Osteoblast (primary cell): ENCODE measurements at regions not wholly inside any gene's neighbourhood (a gene's known extent, or its start where the extent isn't known, plus 50 kb on each side); places are given as distances from the start of the nearest gene placed in this dataset.

Experiments
- DNase-seq: peaks from one replicate; pipeline ENCODE4 v3.0.0; 2011; ENCODE audit warnings: low spot score, mixed read lengths; ENCODE audit not compliant: insufficient read length; ENCODE audit errors: missing footprints
- H2AFZ ChIP-seq: 2 replicates; pipeline ENCODE4 v1.6.0; 2011; ENCODE audit warnings: mild to moderate bottlenecking, low read length
- H3K27ac ChIP-seq: 2 replicates; pipeline ENCODE4 v1.5.1; 2011; ENCODE audit warnings: mild to moderate bottlenecking, low read depth, low read length, moderate library complexity
- H3K27me3 ChIP-seq: 2 replicates; pipeline ENCODE4 v1.6.0; 2012; ENCODE audit warnings: mild to moderate bottlenecking, control low read depth, inconsistent platforms, low read length, moderate library complexity; ENCODE audit not compliant: insufficient read depth
- H3K36me3 ChIP-seq: 2 replicates; pipeline ENCODE4 v1.5.1; 2011; ENCODE audit warnings: mild to moderate bottlenecking, low read length, control low read depth, moderate library complexity; ENCODE audit not compliant: insufficient read depth
- H3K4me1 ChIP-seq: 2 replicates; pipeline ENCODE4 v1.5.1; 2011; ENCODE audit warnings: mild to moderate bottlenecking, low read length, control low read depth, moderate library complexity; ENCODE audit not compliant: insufficient read depth
- H3K4me2 ChIP-seq: 2 replicates; pipeline ENCODE4 v1.6.0; 2011; ENCODE audit warnings: mild to moderate bottlenecking, low read length; ENCODE audit not compliant: insufficient read depth
- H3K4me3 ChIP-seq: fragments of 200-600 bp; sonication (generic); 3 replicates; pipeline ENCODE4 v1.5.1; 2012; ENCODE audit warnings: mild to moderate bottlenecking, low read length, inconsistent platforms; ENCODE audit not compliant: insufficient read depth
- H3K79me2 ChIP-seq: 2 replicates; pipeline ENCODE4 v1.6.0; 2012; ENCODE audit warnings: mild to moderate bottlenecking, low read length, control low read depth, inconsistent platforms; ENCODE audit not compliant: insufficient read depth
- H3K9me3 ChIP-seq: 2 replicates; pipeline ENCODE4 v1.5.1; 2011; ENCODE audit warnings: low read depth, low read length, control low read depth
- H4K20me1 ChIP-seq: 2 replicates; pipeline ENCODE4 v1.6.0; 2012; ENCODE audit warnings: mild to moderate bottlenecking, low read length, control low read depth; ENCODE audit not compliant: insufficient read depth
- TF ChIP-seq, protein P1 (sequence below): IDR thresholded peaks from 2 replicates; pipeline ENCODE4 v1.5.1; 2011; ENCODE audit warnings: mild to moderate bottlenecking, low read depth, low read length, moderate library complexity; ENCODE audit errors: extremely low read depth

DNA sequence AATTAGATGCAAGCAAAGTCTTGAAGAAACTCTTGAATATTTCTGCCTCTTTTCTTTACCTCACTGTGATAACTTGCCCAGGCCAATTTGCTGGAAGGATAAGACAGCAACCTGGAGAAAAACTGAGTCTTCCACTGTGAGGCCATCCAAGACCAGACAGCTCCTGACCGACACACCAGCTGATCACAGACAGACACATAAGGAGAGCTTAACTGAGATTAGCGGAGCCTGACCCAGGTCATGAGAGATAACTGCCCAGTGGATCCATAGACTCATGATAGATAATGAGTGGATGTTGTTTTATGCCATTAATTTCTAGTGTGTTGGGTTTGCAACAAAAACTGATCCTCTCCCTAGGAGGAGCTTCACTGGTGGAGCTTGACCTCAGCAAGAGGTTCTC is 64.4 kb upstream of the NOX3 start:
- Histone ChIP-seq H3K4me1 (peaks cover 10% of the 10 kb centered on the region), H4K20me1 (no peaks in the 10 kb centered on the region), H2AFZ (no peak overlapping the region), H3K36me3 (no peaks in the 10 kb centered on the region), H3K4me2 (no peak overlapping the region), H3K4me3 (no peak overlapping the region), H3K27ac (no peak overlapping the region), H3K27me3 (no peaks in the 10 kb centered on the region), H3K9me3 (no peaks in the 10 kb centered on the region), H3K79me2 (no peaks in the 10 kb centered on the region)
- DNase-seq = no peak
- TF ChIP-seq, protein P1, sequence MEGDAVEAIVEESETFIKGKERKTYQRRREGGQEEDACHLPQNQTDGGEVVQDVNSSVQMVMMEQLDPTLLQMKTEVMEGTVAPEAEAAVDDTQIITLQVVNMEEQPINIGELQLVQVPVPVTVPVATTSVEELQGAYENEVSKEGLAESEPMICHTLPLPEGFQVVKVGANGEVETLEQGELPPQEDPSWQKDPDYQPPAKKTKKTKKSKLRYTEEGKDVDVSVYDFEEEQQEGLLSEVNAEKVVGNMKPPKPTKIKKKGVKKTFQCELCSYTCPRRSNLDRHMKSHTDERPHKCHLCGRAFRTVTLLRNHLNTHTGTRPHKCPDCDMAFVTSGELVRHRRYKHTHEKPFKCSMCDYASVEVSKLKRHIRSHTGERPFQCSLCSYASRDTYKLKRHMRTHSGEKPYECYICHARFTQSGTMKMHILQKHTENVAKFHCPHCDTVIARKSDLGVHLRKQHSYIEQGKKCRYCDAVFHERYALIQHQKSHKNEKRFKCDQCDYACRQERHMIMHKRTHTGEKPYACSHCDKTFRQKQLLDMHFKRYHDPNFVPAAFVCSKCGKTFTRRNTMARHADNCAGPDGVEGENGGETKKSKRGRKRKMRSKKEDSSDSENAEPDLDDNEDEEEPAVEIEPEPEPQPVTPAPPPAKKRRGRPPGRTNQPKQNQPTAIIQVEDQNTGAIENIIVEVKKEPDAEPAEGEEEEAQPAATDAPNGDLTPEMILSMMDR = no peak

DNA sequence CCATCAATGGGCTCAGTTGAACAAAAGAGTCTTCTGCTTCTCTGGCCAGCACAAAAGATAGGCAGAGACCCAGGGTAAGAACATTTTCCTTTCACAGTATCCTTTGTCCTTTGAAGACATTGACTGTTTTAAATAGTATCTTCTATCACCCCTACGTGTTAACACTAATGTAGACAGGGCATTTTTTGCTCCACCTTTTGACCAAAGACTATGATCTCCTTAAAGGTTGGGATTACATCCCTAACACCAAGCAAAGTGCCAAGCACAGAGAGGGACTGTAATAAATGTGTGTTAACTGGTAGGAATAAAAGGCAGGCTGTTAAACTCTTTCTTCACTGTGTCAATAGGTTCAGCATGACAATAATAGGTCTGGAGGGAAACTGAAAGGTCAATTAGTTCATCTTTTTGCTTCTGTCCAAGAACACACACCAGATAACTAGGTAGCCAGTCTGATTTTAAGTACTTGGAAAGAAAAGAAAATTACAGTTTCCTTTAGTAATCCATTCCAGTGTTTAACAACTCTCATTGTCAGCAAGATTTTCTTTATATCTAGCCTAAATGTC is 63.6 kb upstream of the NOX3 start:
- H3K4me1 ChIP-seq = peaks cover 8% of the 10 kb centered on the region
- H2AFZ ChIP-seq = no peak overlapping the region
- no peak for DNase-seq
- H3K79me2 ChIP-seq = no peaks in the 10 kb centered on the region
- no peak overlapping the region for H3K4me3 ChIP-seq
- TF ChIP-seq, protein P1 = no peak
- H3K4me2 ChIP-seq = no peak overlapping the region
- H3K27me3 ChIP-seq = no peaks in the 10 kb centered on the region
- no peaks in the 10 kb centered on the region for H3K9me3 ChIP-seq
- no peaks in the 10 kb centered on the region for H4K20me1 ChIP-seq
- no peaks in the 10 kb centered on the region for H3K36me3 ChIP-seq
- H3K27ac ChIP-seq = no peak overlapping the region

DNA sequence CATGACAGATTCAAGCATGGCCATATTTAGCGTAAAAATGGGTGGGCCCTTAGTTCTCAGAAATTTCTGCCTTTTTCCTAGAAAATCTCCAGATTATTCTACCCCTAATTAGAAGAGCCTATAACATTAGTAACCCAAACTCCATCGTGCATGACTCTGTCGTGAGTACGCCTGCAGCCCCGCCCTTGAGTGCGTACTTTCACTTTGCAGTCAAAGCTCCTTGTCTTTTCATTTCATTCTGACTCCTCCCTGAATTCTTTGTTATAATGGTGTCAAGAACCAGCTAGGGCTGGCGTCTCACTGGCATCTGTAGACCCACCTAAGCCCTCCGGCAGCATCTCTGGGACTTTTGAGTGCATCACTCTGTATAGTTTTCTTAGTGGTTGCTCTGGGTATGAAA is 61.7 kb upstream of the NOX3 start:
- no peak overlapping the region for H2AFZ ChIP-seq
- no peaks in the 10 kb centered on the region for H3K27me3 ChIP-seq
- TF ChIP-seq, protein P1 = no peak

DNA sequence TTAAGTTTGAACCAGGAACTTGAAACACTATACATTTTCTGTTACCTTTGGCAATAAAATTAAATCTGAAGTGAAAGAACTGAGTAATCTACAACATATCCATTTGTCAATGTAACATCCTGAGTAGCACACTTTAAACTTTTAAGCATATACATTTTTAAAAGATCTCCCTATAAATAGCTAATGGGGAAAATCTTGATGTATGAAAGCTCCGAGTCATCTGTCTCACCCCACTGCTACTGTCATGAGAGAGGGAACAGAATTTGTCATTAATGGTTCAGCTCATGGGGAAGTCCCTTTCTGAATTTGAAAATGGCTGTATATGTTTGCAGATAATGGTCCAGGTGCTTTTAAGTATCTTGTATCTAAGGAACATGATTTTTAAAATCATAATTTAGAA is 55.2 kb upstream of the NOX3 start:
- H2AFZ ChIP-seq = no peak overlapping the region
- no peaks in the 10 kb centered on the region for H3K27me3 ChIP-seq
- no peaks in the 10 kb centered on the region for H3K9me3 ChIP-seq
- no peaks in the 10 kb centered on the region for H4K20me1 ChIP-seq
- no peak for DNase-seq
- no peak overlapping the region for H3K4me2 ChIP-seq
- H3K4me3 ChIP-seq = no peak overlapping the region
- H3K36me3 ChIP-seq = no peaks in the 10 kb centered on the region
- no peaks in the 10 kb centered on the region for H3K4me1 ChIP-seq
- H3K79me2 ChIP-seq = no peaks in the 10 kb centered on the region
- TF ChIP-seq, protein P1 = no peak
- no peak overlapping the region for H3K27ac ChIP-seq

More for the DNA sequence above, 61.7 kb upstream of the NOX3 start:
- Histone ChIP-seq H4K20me1 (no peaks in the 10 kb centered on the region), H3K9me3 (no peaks in the 10 kb centered on the region), H3K4me1 (peaks cover 2% of the 10 kb centered on the region), H3K79me2 (no peaks in the 10 kb centered on the region), H3K4me2 (no peak overlapping the region), H3K27ac (no peak overlapping the region), H3K4me3 (no peak overlapping the region), H3K36me3 (no peaks in the 10 kb centered on the region)
- DNase-seq = no peak
